SK-N-DZ (cell line): ENCODE measurements at regions not wholly inside any gene's neighbourhood (a gene's known extent, or its start where the extent isn't known, plus 50 kb on each side); places are given as distances from the start of the nearest gene placed in this dataset.
A peak's percentile ranks its signal among the peaks of the same experiment; 100 is the strongest.

ENCODE experiments used
- DNase-seq: peaks from one replicate; pipeline ENCODE4 v3.0.0-alpha.2; 2015; ENCODE audit warnings: low spot score

DNA sequence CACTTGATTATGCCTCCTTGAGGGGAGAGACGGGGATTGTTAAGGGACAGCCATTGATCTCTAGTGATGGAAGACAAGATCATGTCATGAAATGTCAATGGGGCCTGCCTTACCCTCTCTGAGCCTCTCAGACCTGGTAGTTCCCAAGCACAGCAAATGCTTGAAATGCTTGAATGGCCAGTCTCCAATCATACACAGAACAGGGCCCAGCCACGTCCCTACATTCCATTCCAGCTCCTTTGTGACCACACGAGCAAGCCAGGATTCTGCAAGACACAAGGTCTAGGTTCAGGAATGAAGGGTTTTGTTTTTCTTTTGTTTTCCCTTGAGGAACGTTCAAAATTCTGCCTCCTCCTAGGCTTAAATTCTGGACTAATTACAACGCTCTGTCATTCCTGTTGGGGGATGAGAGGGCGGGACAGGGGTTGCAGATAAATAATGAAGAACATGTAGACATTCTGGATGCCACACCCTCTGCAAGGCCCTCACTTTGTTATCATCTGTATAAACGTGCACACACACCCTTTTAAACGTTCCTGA is 98.1 kb upstream of the YPEL5 start:
- no peak for DNase-seq

DNA sequence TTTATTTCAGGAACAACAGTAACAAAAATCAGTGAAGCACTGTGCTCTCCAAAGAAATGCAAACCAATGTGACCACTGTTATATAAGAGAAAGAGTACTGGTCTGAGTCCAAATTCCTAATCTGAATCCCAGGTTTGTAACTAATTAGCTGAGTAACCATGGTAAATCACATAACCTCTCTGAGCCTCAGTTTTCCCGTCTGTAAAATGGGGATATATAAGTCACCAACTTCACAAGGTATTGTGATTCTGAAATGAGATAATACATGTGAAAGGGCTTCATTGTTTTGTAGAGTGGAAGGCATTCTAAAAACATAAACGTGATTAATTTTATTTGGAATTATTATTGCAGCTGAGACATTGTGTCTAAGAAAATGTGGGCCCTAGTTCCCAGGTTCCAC is 91.3 kb upstream of the YPEL5 start:
- DNase-seq = no peak

- DNase-seq = no peak
Measured at GRCh38 chr2:30060562-30060961, 86.2 kb upstream of the YPEL5 start.

DNA sequence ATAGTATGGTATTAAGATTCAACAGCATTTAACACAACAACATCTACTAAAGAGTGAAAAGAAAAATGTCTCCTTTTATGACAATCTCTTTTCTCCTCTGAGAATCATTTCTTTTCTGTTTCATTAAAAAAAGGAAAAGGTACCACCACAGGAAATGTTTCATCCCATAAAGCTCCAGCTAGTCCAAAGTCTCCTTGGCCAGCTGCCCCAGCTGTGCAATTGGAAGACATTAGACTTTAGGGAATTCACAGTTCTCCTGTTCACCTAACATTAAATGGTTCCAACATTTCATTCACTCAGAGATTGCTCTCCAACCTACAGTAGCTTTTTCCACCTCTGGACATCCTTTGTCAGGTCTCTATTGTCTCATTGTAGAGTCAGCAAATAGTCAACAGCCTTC is 78.7 kb upstream of the YPEL5 start:
- no peak for DNase-seq

- DNase-seq = peak; percentile 87
Measured at GRCh38 chr2:30072250-30072842, 74.5 kb upstream of the YPEL5 start.

- DNase-seq = no peak
Measured at GRCh38 chr2:30073523-30073922, 73.3 kb upstream of the YPEL5 start.

DNA sequence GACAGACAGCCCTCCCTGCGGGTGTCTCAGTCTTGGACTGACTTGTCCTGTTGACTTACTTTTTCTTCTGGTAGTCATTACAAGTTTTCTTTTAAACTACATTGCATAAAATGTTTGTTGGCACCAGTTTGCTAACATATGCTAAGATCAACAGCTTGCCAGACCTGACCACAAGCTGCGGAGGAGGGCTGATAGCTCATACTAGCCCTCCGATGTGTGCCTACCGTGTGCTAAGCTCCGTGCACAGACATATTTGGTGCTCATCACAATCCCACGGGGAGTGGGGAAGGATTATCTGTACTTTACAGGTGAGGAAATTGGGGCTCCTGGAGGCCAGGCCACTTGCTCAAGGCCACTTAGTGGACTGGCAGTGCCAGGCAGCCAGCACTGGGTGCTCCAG is 72.8 kb upstream of the YPEL5 start:
- DNase-seq = no peak

- DNase-seq = no peak
Measured at GRCh38 chr2:30078521-30078920, 68.3 kb upstream of the YPEL5 start.

DNA sequence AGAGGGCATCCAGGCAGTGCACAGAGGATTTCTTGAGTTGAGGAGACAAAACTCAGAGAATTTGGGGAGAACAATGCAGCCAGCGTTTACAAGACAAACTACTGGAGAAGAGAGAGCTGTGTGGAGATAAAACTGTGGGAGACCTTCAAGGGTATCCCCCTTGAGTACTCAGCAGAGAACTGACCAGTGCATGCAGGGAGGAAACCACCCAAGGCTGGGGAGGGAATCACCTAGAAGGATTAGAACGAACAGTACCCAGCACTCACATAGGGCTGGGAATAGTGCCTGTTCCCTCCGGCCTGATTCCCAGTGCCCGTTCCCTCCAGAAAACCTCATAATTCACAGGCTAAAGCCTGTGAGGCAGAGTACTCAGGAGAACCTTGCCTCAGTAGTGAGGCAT is 61.9 kb upstream of the YPEL5 start:
- no peak for DNase-seq

DNA sequence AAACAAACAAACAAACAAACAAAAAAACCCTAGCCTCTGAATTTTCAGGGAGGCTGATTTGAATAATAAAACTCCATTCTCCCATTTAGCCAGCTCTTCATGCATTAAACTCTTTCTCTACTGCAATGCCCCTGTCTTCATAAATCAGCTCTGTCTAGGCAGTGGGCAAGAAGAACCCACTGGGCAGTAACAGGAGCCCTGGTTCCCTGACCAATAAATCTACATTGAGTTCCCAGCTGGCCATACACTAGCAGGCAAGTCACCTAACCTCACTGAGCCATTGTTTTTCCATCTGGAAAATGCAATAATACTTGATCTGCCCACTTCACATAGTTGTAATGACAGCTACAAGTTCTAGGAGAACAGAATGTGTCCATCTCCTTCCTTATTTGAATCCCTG is 57.6 kb upstream of the YPEL5 start:
- no peak for DNase-seq

- DNase-seq = no peak
Measured at GRCh38 chr2:30095402-30095801, 51.4 kb upstream of the YPEL5 start.

- no peak for DNase-seq
Measured at GRCh38 chr2:30096451-30096850, 50.4 kb upstream of the YPEL5 start.
